ENCODE measurements at regions not wholly inside any gene's neighbourhood (a gene's known extent, or its start where the extent isn't known, plus 50 kb on each side); places are given as distances from the start of the nearest gene placed in this dataset.
A peak's percentile ranks its signal among the peaks of the same experiment; 100 is the strongest.
"Not testable (repeated sequence)": the region's sequence is repeated elsewhere in the genome, so short reads cannot be mapped to it uniquely, and the experiment has no call there.

DNA sequence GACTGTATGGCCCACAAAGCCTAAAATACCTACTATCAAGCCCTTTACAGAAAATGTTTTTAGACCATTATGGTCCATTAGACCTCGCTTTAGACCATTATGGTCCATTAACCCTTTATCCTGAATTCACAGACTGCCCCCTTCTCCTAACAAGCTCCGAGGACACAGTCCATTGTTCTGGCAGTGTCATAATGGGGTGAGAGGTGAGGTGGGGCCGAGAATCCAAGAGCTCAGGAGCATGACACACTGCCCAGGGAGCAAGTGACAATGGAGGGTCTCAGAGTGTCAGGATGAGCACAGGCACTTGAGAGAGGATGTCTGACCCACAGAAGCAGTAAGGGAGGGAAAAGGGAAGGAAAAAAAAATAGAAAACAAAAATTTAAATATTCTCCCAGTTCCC, 212.4 kb upstream of the NT5E start:
- Histone ChIP-seq H3K4me1 (peaks cover 0 to 8% (median 4%) of the 10 kb centered on the region in 4 donors), H3K36me3 (no peaks in the 10 kb centered on the region), H3K4me3 (no peak overlapping the region), H3K9me3 (no peaks in the 10 kb centered on the region), H3K27ac (no peak overlapping the region), H3K27me3 (no peaks in the 10 kb centered on the region)
- TF ChIP-seq, protein P1, sequence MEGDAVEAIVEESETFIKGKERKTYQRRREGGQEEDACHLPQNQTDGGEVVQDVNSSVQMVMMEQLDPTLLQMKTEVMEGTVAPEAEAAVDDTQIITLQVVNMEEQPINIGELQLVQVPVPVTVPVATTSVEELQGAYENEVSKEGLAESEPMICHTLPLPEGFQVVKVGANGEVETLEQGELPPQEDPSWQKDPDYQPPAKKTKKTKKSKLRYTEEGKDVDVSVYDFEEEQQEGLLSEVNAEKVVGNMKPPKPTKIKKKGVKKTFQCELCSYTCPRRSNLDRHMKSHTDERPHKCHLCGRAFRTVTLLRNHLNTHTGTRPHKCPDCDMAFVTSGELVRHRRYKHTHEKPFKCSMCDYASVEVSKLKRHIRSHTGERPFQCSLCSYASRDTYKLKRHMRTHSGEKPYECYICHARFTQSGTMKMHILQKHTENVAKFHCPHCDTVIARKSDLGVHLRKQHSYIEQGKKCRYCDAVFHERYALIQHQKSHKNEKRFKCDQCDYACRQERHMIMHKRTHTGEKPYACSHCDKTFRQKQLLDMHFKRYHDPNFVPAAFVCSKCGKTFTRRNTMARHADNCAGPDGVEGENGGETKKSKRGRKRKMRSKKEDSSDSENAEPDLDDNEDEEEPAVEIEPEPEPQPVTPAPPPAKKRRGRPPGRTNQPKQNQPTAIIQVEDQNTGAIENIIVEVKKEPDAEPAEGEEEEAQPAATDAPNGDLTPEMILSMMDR (IDR thresholded peaks at IDR 0.05) = no peak
- no peak for DNase-seq
- intact Hi-C loops (cut with DNase I; ENCODE audit: low total_unique reads) = no loop called here

DNA sequence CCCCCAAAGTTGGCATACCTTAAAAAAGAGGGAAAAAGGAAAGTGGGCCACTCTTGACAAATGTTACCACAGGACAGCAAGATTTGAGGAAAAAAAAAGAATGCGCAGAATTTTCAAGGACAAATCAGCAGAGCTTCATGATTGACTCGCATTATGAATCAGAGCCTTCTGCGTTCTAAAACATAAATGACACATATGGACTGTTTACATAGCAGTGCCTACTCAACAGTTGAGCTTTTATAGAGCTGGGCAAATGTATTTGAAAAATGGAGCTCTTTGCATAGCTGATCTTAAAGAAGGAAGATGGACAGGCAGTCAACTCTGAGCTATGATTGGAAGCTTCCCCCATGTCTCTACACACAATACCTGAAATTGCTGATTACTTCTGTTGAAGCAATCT, 213.2 kb upstream of the NT5E start:
- TF ChIP-seq, protein P1 (IDR thresholded peaks at IDR 0.05) = no peak
- intact Hi-C loops (cut with DNase I; ENCODE audit: low total_unique reads) = no loop called here

DNA sequence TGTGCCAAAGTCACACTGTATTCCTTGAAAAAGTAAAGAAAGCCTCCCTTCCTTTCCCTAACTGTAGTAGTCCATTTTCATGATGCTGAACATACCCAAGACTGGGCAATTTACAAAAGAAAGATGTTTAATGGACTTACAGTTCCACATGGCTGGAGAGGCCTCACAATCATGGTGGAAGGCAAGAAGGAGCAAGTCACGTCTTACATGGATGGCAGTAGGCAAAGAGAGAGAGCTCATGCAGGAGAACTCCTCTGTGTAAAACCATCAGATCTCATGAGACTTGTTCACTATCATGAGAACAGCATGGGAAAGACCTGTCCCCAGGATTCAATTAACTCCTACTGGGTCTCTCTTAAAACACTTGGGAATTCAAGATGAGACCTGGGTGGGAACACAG, 222.5 kb upstream of the NT5E start:
- H3K27me3 ChIP-seq; intact Hi-C loops (cut with DNase I; ENCODE audit: low total_unique reads); H3K27ac ChIP-seq: not testable (repeated sequence)

More for the DNA sequence above, 213.2 kb upstream of the NT5E start:
- no peak overlapping the region for H3K4me3 ChIP-seq
- H3K27ac ChIP-seq = no peak overlapping the region
- H3K9me3 ChIP-seq = no peaks in the 10 kb centered on the region
- DNase-seq = no peak
- H3K27me3 ChIP-seq = no peaks in the 10 kb centered on the region
- H3K4me1 ChIP-seq = peaks cover 0 to 8% (median 4%) of the 10 kb centered on the region in 4 donors
- H3K36me3 ChIP-seq = no peaks in the 10 kb centered on the region

DNA sequence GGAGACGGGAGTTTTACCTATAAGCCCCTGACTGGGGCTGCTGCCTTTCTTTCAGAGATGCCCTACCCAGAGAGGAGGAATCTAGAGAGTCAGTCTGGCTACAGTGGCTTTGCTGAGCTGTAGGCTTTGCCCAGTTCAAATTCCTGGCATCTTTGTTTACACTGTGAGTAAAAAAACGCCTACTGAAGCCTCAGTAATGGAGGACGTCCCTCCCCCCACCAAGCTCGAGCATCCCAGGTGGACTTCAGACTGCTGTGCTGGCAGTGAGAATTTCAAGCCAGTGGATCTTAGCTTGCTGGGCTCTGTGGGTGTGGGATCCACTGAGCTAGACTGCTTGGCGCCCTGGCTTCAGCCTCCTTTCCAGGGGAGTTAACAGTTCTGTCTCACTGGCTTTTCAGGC, 237.1 kb upstream of the NT5E start:
- H3K4me3 ChIP-seq; H3K27ac ChIP-seq; DNase-seq; H3K4me1 ChIP-seq; H3K36me3 ChIP-seq; intact Hi-C loops (cut with DNase I; ENCODE audit: low total_unique reads); H3K27me3 ChIP-seq: not testable (repeated sequence)
- peaks cover 0 to 15% (median 0%) of the 10 kb centered on the region in 3 donors for H3K9me3 ChIP-seq

More for the DNA sequence above, 222.5 kb upstream of the NT5E start:
- H3K9me3 ChIP-seq = peaks cover 4 to 21% (median 5%) of the 10 kb centered on the region in 3 donors
- H3K4me1 ChIP-seq, H3K4me3 ChIP-seq, H3K36me3 ChIP-seq, DNase-seq: not testable (repeated sequence)

DNA sequence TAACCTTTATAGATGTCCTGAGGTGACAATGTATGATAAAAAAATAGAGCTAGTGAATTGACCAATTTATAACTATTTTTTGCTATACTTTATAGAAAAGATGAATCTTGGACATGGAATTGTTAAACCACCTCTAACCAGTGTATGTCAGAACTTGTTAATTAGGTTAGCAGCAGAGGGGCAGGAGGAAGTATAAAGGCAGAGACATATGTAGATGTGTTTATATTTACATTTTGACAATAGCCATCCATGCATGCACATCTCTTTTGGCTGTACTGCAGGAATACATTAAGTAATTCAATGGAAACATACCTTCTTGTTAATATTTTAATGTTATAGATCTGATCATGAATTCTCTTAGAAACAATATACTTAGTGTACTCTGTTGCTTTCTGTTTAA, 254.6 kb upstream of the NT5E start:
- Histone ChIP-seq H3K4me3 (no peak overlapping the region), H3K4me1 (peaks cover 0 to 11% (median 0%) of the 10 kb centered on the region in 4 donors), H3K9me3 (peaks cover 0 to 10% (median 0%) of the 10 kb centered on the region in 3 donors), H3K36me3 (no peaks in the 10 kb centered on the region), H3K27me3 (no peaks in the 10 kb centered on the region), H3K27ac (no peak overlapping the region)
- intact Hi-C loops (cut with DNase I; ENCODE audit: low total_unique reads) = no loop called here
- no peak for DNase-seq
- TF ChIP-seq, protein P1 (IDR thresholded peaks at IDR 0.05) = no peak

DNA sequence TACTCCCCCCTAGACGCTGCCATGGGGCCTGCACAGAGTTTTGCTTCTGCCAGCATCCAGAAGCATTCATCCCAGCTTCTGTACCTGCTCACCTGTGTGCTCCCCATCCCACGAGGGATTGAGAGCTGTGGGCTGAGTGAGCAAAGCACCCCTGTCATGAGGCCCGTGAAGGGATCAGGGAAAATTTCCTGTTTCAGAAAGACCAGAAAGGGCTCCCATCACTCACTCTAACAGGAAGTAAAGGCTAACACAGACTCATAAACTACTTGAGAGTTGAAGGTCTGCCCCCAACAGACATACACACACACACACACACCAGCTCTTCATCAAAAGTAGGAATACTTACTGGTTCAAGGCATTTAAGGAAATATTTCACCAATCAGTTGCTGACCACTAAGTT, 256.5 kb upstream of the NT5E start:
- Histone ChIP-seq H3K27ac (no peak overlapping the region), H3K4me3 (no peak overlapping the region), H3K9me3 (peaks cover 0 to 15% (median 0%) of the 10 kb centered on the region in 3 donors), H3K27me3 (no peaks in the 10 kb centered on the region), H3K4me1 (peaks cover 0 to 11% (median 0%) of the 10 kb centered on the region in 4 donors), H3K36me3 (no peaks in the 10 kb centered on the region)
- TF ChIP-seq, protein P1 (IDR thresholded peaks at IDR 0.05) = no peak
- no peak for DNase-seq
- intact Hi-C loops (cut with DNase I; ENCODE audit: low total_unique reads) = no loop called here

DNA sequence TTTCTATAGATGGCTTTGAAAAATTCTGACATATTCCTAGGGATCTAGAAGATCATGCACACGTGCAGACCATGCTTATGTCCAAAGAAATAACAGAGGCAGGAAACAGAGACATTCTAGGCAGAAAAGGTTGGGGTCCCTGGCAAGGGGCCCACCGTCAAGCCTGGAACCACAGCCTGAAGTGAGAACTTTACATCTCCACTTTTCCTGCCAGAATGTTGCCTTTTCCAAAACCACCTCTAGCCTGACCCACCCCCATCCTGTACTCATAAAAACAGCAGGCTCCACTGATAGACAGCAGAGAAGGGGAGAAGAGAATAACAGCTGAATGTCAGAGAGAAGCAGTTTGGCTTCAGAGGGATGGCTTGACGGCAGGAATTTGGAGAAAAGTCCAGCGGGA, 257.3 kb upstream of the NT5E start:
- H3K27ac ChIP-seq = peak overlapping the region in 1 of 2 donors; percentile 21
- no peaks in the 10 kb centered on the region for H3K36me3 ChIP-seq
- no peak for DNase-seq
- H3K27me3 ChIP-seq = no peaks in the 10 kb centered on the region
- intact Hi-C loops (cut with DNase I; ENCODE audit: low total_unique reads) = no loop called here
- TF ChIP-seq, protein P1 (IDR thresholded peaks at IDR 0.05) = no peak
- peaks cover 0 to 19% (median 2%) of the 10 kb centered on the region in 4 donors for H3K4me1 ChIP-seq
- H3K4me3 ChIP-seq = no peak overlapping the region
- peaks cover 0 to 15% (median 0%) of the 10 kb centered on the region in 3 donors for H3K9me3 ChIP-seq

All from tibial artery (tissue), 4 donors.